H1 (cell line): ENCODE measurements at regions not wholly inside any gene's neighbourhood (a gene's known extent, or its start where the extent isn't known, plus 50 kb on each side); places are given as distances from the start of the nearest gene placed in this dataset.

ENCODE experiments used
- CTCF ChIA-PET: fragments of 300-600 bp; sonication (Branson Sonifier 250); formaldehyde crosslinking; loops from one replicate; lab custom pipeline; 2021; ENCODE audit not compliant: partially characterized antibody; lab: Charles Lee
- POLR2A ChIA-PET: fragments of 300-600 bp; sonication (Branson Sonifier 250); formaldehyde crosslinking; loops from one replicate; lab custom pipeline; 2021; ENCODE audit warnings: inconsistent platforms; ENCODE audit not compliant: partially characterized antibody; lab: Charles Lee
- DNase-seq, 2 experiments: peaks; one replicate each; pipeline versions ENCODE4 v3.0.0 to v3.0.0-alpha.2; 2010 to 2022; ENCODE audit warnings: low spot score in 2 of 2, low read depth in 1 of 2, mixed read lengths in 1 of 2
- FAIRE-seq: peaks from 2 replicates; lab custom pipeline; 2011; peaks lifted over from hg19 to GRCh38; lab: Jason Lieb, UNC
- H2AFZ ChIP-seq: 2 replicates; pipeline ENCODE4 v1.8.1; 2012; ENCODE audit warnings: low read length, inconsistent platforms
- H2AK5ac ChIP-seq: 2 replicates; pipeline ENCODE4 v1.6.1; 2013; ENCODE audit warnings: low read depth, low read length
- H2BK120ac ChIP-seq: replicated peaks from 2 replicates; pipeline ENCODE3; 2013; ENCODE audit warnings: low read depth, low read length, inconsistent platforms
- H2BK12ac ChIP-seq: 2 replicates; pipeline ENCODE4 v1.6.1; 2013; ENCODE audit warnings: low read depth, low read length
- H2BK15ac ChIP-seq: 2 replicates; pipeline ENCODE4 v1.6.1; 2013; ENCODE audit warnings: low read length
- H2BK20ac ChIP-seq: 2 replicates; pipeline ENCODE4 v1.6.1; 2013; ENCODE audit warnings: low read length
- H2BK5ac ChIP-seq: 2 replicates; pipeline ENCODE4 v1.6.1; 2013; ENCODE audit warnings: low read depth, low read length
- H3K14ac ChIP-seq: 2 replicates; pipeline ENCODE4 v1.6.1; 2013; ENCODE audit warnings: inconsistent platforms; ENCODE audit not compliant: insufficient read length
- H3K18ac ChIP-seq: 2 replicates; pipeline ENCODE4 v1.6.1; 2013; ENCODE audit warnings: low read length; ENCODE audit errors: extremely low read depth
- H3K23ac ChIP-seq: 2 replicates; pipeline ENCODE4 v1.6.1; 2013; ENCODE audit warnings: inconsistent platforms; ENCODE audit not compliant: insufficient read length
- H3K23me2 ChIP-seq: 2 replicates; pipeline ENCODE4 v1.6.1; 2013; ENCODE audit warnings: low read depth, low read length
- H3K27ac ChIP-seq: 2 replicates; pipeline ENCODE4 v1.6.1; 2011; ENCODE audit warnings: low read depth, low read length, inconsistent platforms
- H3K27me3 ChIP-seq, 4 experiments: replicated peaks in 1 of 4; 1 replicate in 1 of 4; 2 replicates in 3 of 4; pipeline versions ENCODE4 v1.6.1 to v1.8.1; 2011 to 2013; ENCODE audit warnings: low read length in 3 of 4, mild to moderate bottlenecking in 3 of 4, inconsistent platforms in 2 of 4, mixed read lengths in 2 of 4, moderate library complexity in 1 of 4; ENCODE audit not compliant: control insufficient read depth in 3 of 4, insufficient read depth in 3 of 4; ENCODE audit errors: extremely low read depth in 1 of 4
- H3K36me3 ChIP-seq, 4 experiments: 2 replicates each; pipeline versions ENCODE4 v1.6.1 to v1.8.1; 2011 to 2013; ENCODE audit warnings: mild to moderate bottlenecking in 4 of 4, low read length in 3 of 4, moderate library complexity in 2 of 4, control low read depth in 1 of 4, inconsistent platforms in 1 of 4; ENCODE audit not compliant: insufficient read depth in 4 of 4, control insufficient read depth in 2 of 4
- H3K4ac ChIP-seq: replicated peaks from 2 replicates; pipeline ENCODE3; 2013; ENCODE audit warnings: low read length, low read depth, mixed read lengths, inconsistent platforms; ENCODE audit not compliant: insufficient read length
- H3K4me1 ChIP-seq, 4 experiments: replicated peaks in 1 of 4; 1 replicate in 1 of 4; 2 replicates in 3 of 4; pipeline versions ENCODE4 v1.6.1 to v1.8.1; 2011 to 2013; ENCODE audit warnings: low read length in 3 of 4, inconsistent platforms in 2 of 4, mixed read lengths in 1 of 4; ENCODE audit not compliant: insufficient read depth in 4 of 4, control insufficient read depth in 3 of 4
- H3K4me2 ChIP-seq, 2 experiments: 2 replicates each; pipeline versions ENCODE4 v1.6.1 to v1.8.1; 2011 to 2013; ENCODE audit warnings: low read depth in 2 of 2, low read length in 2 of 2, control low read depth in 1 of 2, inconsistent platforms in 1 of 2, mild to moderate bottlenecking in 1 of 2; ENCODE audit not compliant: insufficient read depth in 1 of 2
- H3K4me3 ChIP-seq, 4 experiments: fragments of 200-600, 300-600 bp in 1 of 4; sonication (generic), shearing (Covaris generic), sonication (Bioruptor Twin) in 1 of 4; 2 replicates each; pipeline versions ENCODE4 v1.5.1 to v1.8.1; 2011 to 2016; ENCODE audit warnings: low read length in 4 of 4, low read depth in 3 of 4, control low read depth in 2 of 4, inconsistent platforms in 2 of 4, mild to moderate bottlenecking in 2 of 4, mixed read lengths in 1 of 4, moderate library complexity in 1 of 4; ENCODE audit not compliant: insufficient read depth in 2 of 4; ENCODE audit errors: extremely low read depth in 1 of 4
- H3K56ac ChIP-seq: replicated peaks from 2 replicates; pipeline ENCODE3; 2013; ENCODE audit warnings: low read depth, mild to moderate bottlenecking, mixed read lengths, low read length, inconsistent platforms; ENCODE audit not compliant: insufficient read length
- H3K79me1 ChIP-seq: 2 replicates; pipeline ENCODE4 v1.6.1; 2013; ENCODE audit warnings: low read depth, low read length, control low read depth
- H3K79me2 ChIP-seq, 2 experiments: 2 replicates each; pipeline versions ENCODE4 v1.6.1 to v1.8.1; 2012 to 2013; ENCODE audit warnings: low read length in 2 of 2, mild to moderate bottlenecking in 2 of 2, inconsistent platforms in 1 of 2; ENCODE audit not compliant: insufficient read depth in 2 of 2, control insufficient read depth in 1 of 2
- H3K9ac ChIP-seq, 4 experiments: replicated peaks in 1 of 4; 1 replicate in 1 of 4; 2 replicates in 3 of 4; pipeline versions ENCODE4 v1.6.1 to v1.8.1; 2011 to 2013; ENCODE audit warnings: low read depth in 3 of 4, low read length in 3 of 4, control low read depth in 2 of 4, mild to moderate bottlenecking in 2 of 4, moderate library complexity in 2 of 4, inconsistent platforms in 1 of 4; ENCODE audit errors: extremely low read depth in 1 of 4
- H3K9me3 ChIP-seq, 2 experiments: 2 replicates each; pipeline versions ENCODE4 v1.6.1 to v1.8.1; 2012 to 2013; ENCODE audit warnings: mild to moderate bottlenecking in 2 of 2, moderate library complexity in 2 of 2, control low read depth in 1 of 2, inconsistent platforms in 1 of 2, low read depth in 1 of 2, low read length in 1 of 2, mixed read lengths in 1 of 2; ENCODE audit not compliant: insufficient read depth in 2 of 2
- H4K20me1 ChIP-seq, 2 experiments: replicated peaks in 1 of 2; 2 replicates each; pipeline versions ENCODE3 to v1.8.1; 2011 to 2013; ENCODE audit warnings: inconsistent platforms in 2 of 2, low read length in 2 of 2, mild to moderate bottlenecking in 1 of 2; ENCODE audit not compliant: insufficient read depth in 2 of 2, control insufficient read depth in 1 of 2
- H4K5ac ChIP-seq: 2 replicates; pipeline ENCODE4 v1.6.1; 2013; ENCODE audit warnings: low read length, low read depth, mixed read lengths, inconsistent platforms; ENCODE audit not compliant: insufficient read length
- H4K8ac ChIP-seq: 2 replicates; pipeline ENCODE4 v1.8.0; 2013; ENCODE audit warnings: mild to moderate bottlenecking, moderate library complexity, low read length, inconsistent platforms; ENCODE audit not compliant: insufficient read depth; ENCODE audit errors: extremely low read depth
- H4K91ac ChIP-seq: replicated peaks from 2 replicates; pipeline ENCODE3; 2013; ENCODE audit warnings: low read length, mixed read lengths, inconsistent platforms; ENCODE audit not compliant: insufficient read length
- ASH2L ChIP-seq: fragments of 200-600, 300-600 bp; sonication (generic); IDR thresholded peaks from one replicate; pipeline ENCODE4 v1.7.1; 2017; ENCODE audit warnings: low read length
- BRCA1 ChIP-seq: IDR thresholded peaks from 2 replicates; pipeline ENCODE4 v1.6.1; 2012; ENCODE audit warnings: low read depth, low read length, improper control_type of control experiment
- EGR1 ChIP-seq: IDR thresholded peaks from 2 replicates; pipeline ENCODE4 v1.6.1; 2011; ENCODE audit warnings: low read depth, low read length, borderline replicate concordance
- EP300 ChIP-seq, 2 experiments: IDR thresholded peaks; 1 replicate in 1 of 2; 2 replicates in 1 of 2; pipeline ENCODE4 v1.6.1; 2011 to 2012; ENCODE audit warnings: low read depth in 2 of 2, low read length in 2 of 2, mild to moderate bottlenecking in 2 of 2, borderline replicate concordance in 1 of 2, inconsistent platforms in 1 of 2, moderate library complexity in 1 of 2
- GTF2F1 ChIP-seq: IDR thresholded peaks from 2 replicates; pipeline ENCODE4 v1.6.1; 2012; ENCODE audit warnings: low read depth, low read length, improper control_type of control experiment, borderline replicate concordance
- HDAC2 ChIP-seq, 2 experiments: fragments of 300-600 bp in 1 of 2; sonication (generic) in 1 of 2; IDR thresholded peaks; 2 replicates each; pipeline ENCODE4 v1.6.1; 2011 to 2012; ENCODE audit warnings: low read depth in 2 of 2, low read length in 2 of 2, mild to moderate bottlenecking in 2 of 2, moderate library complexity in 2 of 2, borderline replicate concordance in 1 of 2, inconsistent platforms in 1 of 2
- NRF1 ChIP-seq: IDR thresholded peaks from 2 replicates; pipeline ENCODE4 v1.6.1; 2011; ENCODE audit warnings: mild to moderate bottlenecking, low read depth, low read length, improper control_type of control experiment
- RBBP5 ChIP-seq: IDR thresholded peaks from 2 replicates; pipeline ENCODE4 v1.7.1; 2012; ENCODE audit warnings: low read depth, mild to moderate bottlenecking, inconsistent platforms, low read length, moderate library complexity, borderline replicate concordance
- SP1 ChIP-seq: IDR thresholded peaks from 2 replicates; pipeline ENCODE4 v1.6.1; 2011; ENCODE audit warnings: low read depth, low read length
- TAF7 ChIP-seq: optimal IDR thresholded peaks from 2 replicates; pipeline ENCODE3; 2011; ENCODE audit warnings: low read depth, mild to moderate bottlenecking, inconsistent platforms, low read length, moderate library complexity, borderline replicate concordance
- TBP ChIP-seq: IDR thresholded peaks from 2 replicates; pipeline ENCODE4 v1.6.1; 2011; ENCODE audit warnings: low read depth, low read length, improper control_type of control experiment
- TEAD4 ChIP-seq: IDR thresholded peaks from 2 replicates; pipeline ENCODE4 v1.6.1; 2012; ENCODE audit warnings: low read depth, low read length, inconsistent platforms, mixed read lengths
- ZNF274 ChIP-seq: IDR thresholded peaks from 2 replicates; pipeline ENCODE4 v1.7.0; 2012; ENCODE audit warnings: low read length, borderline replicate concordance; ENCODE audit errors: extremely low read depth
- WGBS, 2 experiments: shearing (Covaris generic) in 1 of 2; methylation state at CpG; one replicate each; pipeline versions ENCODE4 v1.1.6 to v1.1.7; 2013 to 2015; ENCODE audit warnings: low lambda C conversion rate in 2 of 2, mixed read lengths in 2 of 2, inconsistent platforms in 1 of 2, low coverage in 1 of 2, missing lambda C conversion rate in 1 of 2; ENCODE audit not compliant: insufficient replicate concordance in 2 of 2, insufficient coverage in 1 of 2, insufficient read length in 1 of 2; ENCODE audit errors: extremely low coverage in 1 of 2, missing lambda C conversion rate in 1 of 2; 5-methylcytosine and 5-hydroxymethylcytosine counted together
- TF ChIP-seq, protein P1 (sequence below): IDR thresholded peaks from 2 replicates; pipeline ENCODE4 v1.6.1; 2011; ENCODE audit warnings: low read length, improper control_type of control experiment

DNA sequence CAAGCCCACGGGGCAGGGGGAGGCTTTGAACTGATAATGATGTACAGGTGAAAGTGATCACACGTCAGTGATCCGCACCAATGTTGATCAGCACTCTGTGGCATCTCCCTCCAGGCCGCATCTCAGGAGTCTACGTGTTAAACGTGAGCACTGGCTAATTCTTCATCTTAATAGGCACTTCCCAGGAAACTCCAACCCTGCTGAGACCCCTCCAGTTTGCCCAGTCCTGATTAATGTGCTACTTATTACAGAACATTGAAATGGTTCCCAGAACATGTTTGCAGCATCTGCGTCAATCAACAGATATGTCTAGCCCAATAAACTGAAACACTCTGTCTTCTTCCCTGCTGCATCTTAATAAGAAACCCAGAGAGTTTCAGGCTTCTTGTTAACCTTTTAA is 298.4 kb downstream of the DEPDC1B start:
- Histone ChIP-seq H3K18ac (no peak overlapping the region), H3K36me3 (no peaks in the 10 kb centered on the region), H2BK120ac (no peak overlapping the region), H2BK5ac (no peak overlapping the region), H3K9ac (no peak overlapping the region), H2BK15ac (no peak overlapping the region), H3K4me2 (no peak overlapping the region), H3K56ac (no peak overlapping the region), H4K91ac (no peak overlapping the region), H3K79me1 (no peaks in the 10 kb centered on the region), H2AK5ac (no peak overlapping the region), H2BK12ac (no peak overlapping the region), H4K5ac (no peak overlapping the region), H2AFZ (no peak overlapping the region), H3K79me2 (no peaks in the 10 kb centered on the region), H3K4me3 (no peak overlapping the region), H3K9me3 (no peaks in the 10 kb centered on the region), H2BK20ac (no peak overlapping the region), H3K27me3 (no peaks in the 10 kb centered on the region), H4K20me1 (no peaks in the 10 kb centered on the region), H3K4ac (no peak overlapping the region), H3K4me1 (no peaks in the 10 kb centered on the region), H3K23ac (no peak overlapping the region), H3K27ac (no peak overlapping the region), H3K23me2 (no peaks in the 10 kb centered on the region), H3K14ac (no peak overlapping the region), H4K8ac (no peak overlapping the region)
- POLR2A ChIA-PET, result no interaction called here
- 90% methylated on average over 7 of the region's 7 CpGs; no CpG with 5 or more reads in 1 of the 2 experiments for WGBS, 2 experiments
- no peak for DNase-seq
- FAIRE-seq, result no peak
- CTCF ChIA-PET, result no interaction called here
- no peak for TF ChIP-seq ASH2L
- TF ChIP-seq SP1, result no peak
- no peak for TF ChIP-seq TAF7
- no peak for TF ChIP-seq TBP
- TF ChIP-seq NRF1, result no peak
- TF ChIP-seq RBBP5, result no peak
- TF ChIP-seq TEAD4, result no peak
- no peak for TF ChIP-seq EGR1
- TF ChIP-seq GTF2F1, result no peak
- TF ChIP-seq HDAC2 (IDR thresholded peaks at IDR 0.05; ENCODE audit: borderline replicate concordance in 1 of 2, low read depth in 2 of 2, low read length in 2 of 2), result no peak
- no peak for TF ChIP-seq BRCA1
- TF ChIP-seq ZNF274, result no peak
- TF ChIP-seq, protein P1, sequence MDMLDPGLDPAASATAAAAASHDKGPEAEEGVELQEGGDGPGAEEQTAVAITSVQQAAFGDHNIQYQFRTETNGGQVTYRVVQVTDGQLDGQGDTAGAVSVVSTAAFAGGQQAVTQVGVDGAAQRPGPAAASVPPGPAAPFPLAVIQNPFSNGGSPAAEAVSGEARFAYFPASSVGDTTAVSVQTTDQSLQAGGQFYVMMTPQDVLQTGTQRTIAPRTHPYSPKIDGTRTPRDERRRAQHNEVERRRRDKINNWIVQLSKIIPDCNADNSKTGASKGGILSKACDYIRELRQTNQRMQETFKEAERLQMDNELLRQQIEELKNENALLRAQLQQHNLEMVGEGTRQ, result no peak
- no peak for TF ChIP-seq EP300 (IDR thresholded peaks at IDR 0.05; ENCODE audit: borderline replicate concordance in 1 of 2, low read depth in 2 of 2, low read length in 2 of 2)
